ENCODE measurements at regions not wholly inside any gene's neighbourhood (a gene's known extent, or its start where the extent isn't known, plus 50 kb on each side); places are given as distances from the start of the nearest gene placed in this dataset.

DNA sequence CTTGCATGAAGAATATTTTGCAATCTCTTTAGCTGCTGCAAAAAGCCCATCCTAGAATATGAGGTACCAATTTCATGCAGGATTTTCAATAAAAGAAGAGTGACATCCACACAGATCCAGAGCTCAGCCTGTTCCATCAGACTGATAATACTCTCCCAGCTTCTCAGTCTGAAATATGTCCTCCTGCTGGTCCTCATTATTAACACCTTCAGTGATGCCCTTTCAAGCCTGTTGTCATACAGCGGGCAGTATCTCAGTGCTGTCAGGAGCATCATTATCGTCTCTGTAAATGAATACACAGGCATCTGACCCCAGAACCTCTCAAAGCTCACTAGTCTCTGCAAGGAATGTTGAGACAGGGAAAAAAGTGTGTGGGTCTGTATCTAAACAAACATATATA, 1387.8 kb downstream of the OTOL1 start:
- no peak for TF ChIP-seq POLR2A (IDR thresholded peaks at IDR 0.05)
- TF ChIP-seq, protein P1, sequence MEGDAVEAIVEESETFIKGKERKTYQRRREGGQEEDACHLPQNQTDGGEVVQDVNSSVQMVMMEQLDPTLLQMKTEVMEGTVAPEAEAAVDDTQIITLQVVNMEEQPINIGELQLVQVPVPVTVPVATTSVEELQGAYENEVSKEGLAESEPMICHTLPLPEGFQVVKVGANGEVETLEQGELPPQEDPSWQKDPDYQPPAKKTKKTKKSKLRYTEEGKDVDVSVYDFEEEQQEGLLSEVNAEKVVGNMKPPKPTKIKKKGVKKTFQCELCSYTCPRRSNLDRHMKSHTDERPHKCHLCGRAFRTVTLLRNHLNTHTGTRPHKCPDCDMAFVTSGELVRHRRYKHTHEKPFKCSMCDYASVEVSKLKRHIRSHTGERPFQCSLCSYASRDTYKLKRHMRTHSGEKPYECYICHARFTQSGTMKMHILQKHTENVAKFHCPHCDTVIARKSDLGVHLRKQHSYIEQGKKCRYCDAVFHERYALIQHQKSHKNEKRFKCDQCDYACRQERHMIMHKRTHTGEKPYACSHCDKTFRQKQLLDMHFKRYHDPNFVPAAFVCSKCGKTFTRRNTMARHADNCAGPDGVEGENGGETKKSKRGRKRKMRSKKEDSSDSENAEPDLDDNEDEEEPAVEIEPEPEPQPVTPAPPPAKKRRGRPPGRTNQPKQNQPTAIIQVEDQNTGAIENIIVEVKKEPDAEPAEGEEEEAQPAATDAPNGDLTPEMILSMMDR (IDR thresholded peaks at IDR 0.05): no peak
- TF ChIP-seq POLR2AphosphoS5 (IDR thresholded peaks at IDR 0.05): no peak
